Upper lobe of right lung (tissue), 1 donor: ENCODE measurements at regions not wholly inside any gene's neighbourhood (a gene's known extent, or its start where the extent isn't known, plus 50 kb on each side); places are given as distances from the start of the nearest gene placed in this dataset.

Source experiments
- ATAC-seq: fragments of 200-7000 bp; cut with Tn5 transposase; one replicate; pipeline ENCODE4 v1.9.1; 2020; ENCODE audit warnings: mild to moderate bottlenecking, moderate library complexity
- DNase-seq: peaks from one replicate; pipeline ENCODE4 v3.0.0-alpha.2; 2020
- H3K27ac ChIP-seq: fragments of 200-600 bp; one replicate; pipeline ENCODE4 v1.8.0; 2022
- H3K27me3 ChIP-seq: fragments of 200-600 bp; one replicate; pipeline ENCODE4 v1.8.0; 2022; ENCODE audit warnings: mild to moderate bottlenecking
- H3K36me3 ChIP-seq: fragments of 200-600 bp; one replicate; pipeline ENCODE4 v1.8.0; 2022
- H3K4me1 ChIP-seq: fragments of 200-600 bp; one replicate; pipeline ENCODE4 v1.8.0; 2022
- H3K4me3 ChIP-seq: fragments of 200-600 bp; one replicate; pipeline ENCODE4 v1.8.0; 2022; ENCODE audit warnings: mild to moderate bottlenecking
- H3K9me3 ChIP-seq: fragments of 200-600 bp; one replicate; pipeline ENCODE4 v1.8.0; 2022
- CTCF ChIP-seq: fragments of 200-600 bp; IDR thresholded peaks from one replicate; pipeline ENCODE4 v1.8.0; 2022; ENCODE audit warnings: antibody characterized with exemption
- intact Hi-C: fragments of 100-400 bp; cut with DNase I; formaldehyde crosslinking; loops from one replicate; pipeline ENCODE4 v1.11.0; 2022
- donor health status: DM: no; HTN: yes; CAD: no; lungs with severe emphysema.

GRCh38 chr6:4503700-4504099 is 272.5 kb upstream of the CDYL start:
- H3K9me3 ChIP-seq = no peaks in the 10 kb centered on the region
- no peak for TF ChIP-seq CTCF
- H3K27ac ChIP-seq = no peak overlapping the region
- DNase-seq (no peak), ATAC-seq (no peak)
- intact Hi-C loops = no loop called here
- H3K4me1 ChIP-seq = no peaks in the 10 kb centered on the region
- no peak overlapping the region for H3K4me3 ChIP-seq
- H3K27me3 ChIP-seq = no peaks in the 10 kb centered on the region
- H3K36me3 ChIP-seq = no peaks in the 10 kb centered on the region

GRCh38 chr6:4496284-4496683 is 279.9 kb upstream of the CDYL start:
- Histone ChIP-seq H3K27ac (no peak overlapping the region), H3K4me1 (no peaks in the 10 kb centered on the region), H3K9me3 (no peaks in the 10 kb centered on the region), H3K27me3 (no peaks in the 10 kb centered on the region), H3K4me3 (no peak overlapping the region), H3K36me3 (no peaks in the 10 kb centered on the region)
- intact Hi-C loops = no loop called here
- no peak for TF ChIP-seq CTCF
- ATAC-seq = no peak
- DNase-seq = no peak

- H3K27me3 ChIP-seq = no peaks in the 10 kb centered on the region
- no peaks in the 10 kb centered on the region for H3K36me3 ChIP-seq
- no peaks in the 10 kb centered on the region for H3K4me1 ChIP-seq
- H3K4me3 ChIP-seq = no peak overlapping the region
- DNase-seq (no peak), ATAC-seq (no peak)
- H3K27ac ChIP-seq = no peak overlapping the region
- no peaks in the 10 kb centered on the region for H3K9me3 ChIP-seq
- no peak for TF ChIP-seq CTCF
- intact Hi-C loops = no loop called here
Observed at GRCh38 chr6:4491501-4492260, 284.5 kb upstream of the CDYL start.

- Histone ChIP-seq H3K27ac (no peak overlapping the region), H3K36me3 (no peaks in the 10 kb centered on the region), H3K4me1 (no peaks in the 10 kb centered on the region), H3K9me3 (no peaks in the 10 kb centered on the region), H3K4me3 (no peak overlapping the region), H3K27me3 (no peaks in the 10 kb centered on the region)
- TF ChIP-seq CTCF = no peak
- DNase-seq (no peak), ATAC-seq (peak; percentile 46)
- intact Hi-C loops = no loop called here
Observed at GRCh38 chr6:4489538-4489937, 286.7 kb upstream of the CDYL start.

- Histone ChIP-seq H3K36me3 (no peaks in the 10 kb centered on the region), H3K4me1 (no peaks in the 10 kb centered on the region), H3K9me3 (no peaks in the 10 kb centered on the region), H3K4me3 (no peak overlapping the region), H3K27me3 (no peaks in the 10 kb centered on the region), H3K27ac (no peak overlapping the region)
- ATAC-seq (no peak), DNase-seq (no peak)
- intact Hi-C loops = no loop called here
- TF ChIP-seq CTCF = no peak
Observed at GRCh38 chr6:4488389-4488788, 287.8 kb upstream of the CDYL start.

- H3K27me3 ChIP-seq = no peaks in the 10 kb centered on the region
- H3K4me1 ChIP-seq = no peaks in the 10 kb centered on the region
- no peaks in the 10 kb centered on the region for H3K9me3 ChIP-seq
- intact Hi-C loops = no loop called here
- no peak for TF ChIP-seq CTCF
- no peaks in the 10 kb centered on the region for H3K36me3 ChIP-seq
- H3K4me3 ChIP-seq = no peak overlapping the region
- peak; percentile 49 for ATAC-seq
- no peak overlapping the region for H3K27ac ChIP-seq
- no peak for DNase-seq
Observed at GRCh38 chr6:4487538-4487937, 288.7 kb upstream of the CDYL start.
